ENCODE measurements at regions not wholly inside any gene's neighbourhood (a gene's known extent, or its start where the extent isn't known, plus 50 kb on each side); places are given as distances from the start of the nearest gene placed in this dataset.

DNA sequence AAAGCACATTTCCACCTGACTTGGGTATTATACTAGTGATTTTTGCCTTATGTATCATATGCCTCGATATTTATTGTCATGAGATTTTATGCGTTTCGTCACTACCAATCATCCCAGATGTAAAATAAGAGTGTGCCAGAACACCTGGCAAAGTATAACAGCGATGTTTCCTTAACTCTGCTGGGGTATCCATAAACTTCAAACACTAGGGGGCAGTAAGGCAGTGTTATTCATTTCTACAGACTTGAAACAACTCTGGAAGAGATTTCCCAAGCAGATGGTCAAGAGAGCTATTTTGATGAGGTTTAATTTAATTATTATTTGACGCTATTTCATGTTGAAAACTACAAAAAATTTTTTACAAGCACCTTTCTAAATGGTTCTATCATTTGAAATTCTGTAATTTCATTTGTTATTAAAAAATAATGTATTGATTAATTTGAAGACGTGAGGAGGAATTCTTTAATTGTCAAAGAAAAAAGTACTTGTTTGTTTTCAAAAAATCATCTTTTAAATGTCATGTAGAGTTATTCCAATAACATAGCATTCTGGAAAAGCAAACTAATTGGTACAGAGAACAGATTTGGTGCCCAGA lies 388.5 kb upstream of the CTNND2 start:
- no peak for TF ChIP-seq POLR2A (IDR thresholded peaks at IDR 0.05)
- TF ChIP-seq, protein P1, sequence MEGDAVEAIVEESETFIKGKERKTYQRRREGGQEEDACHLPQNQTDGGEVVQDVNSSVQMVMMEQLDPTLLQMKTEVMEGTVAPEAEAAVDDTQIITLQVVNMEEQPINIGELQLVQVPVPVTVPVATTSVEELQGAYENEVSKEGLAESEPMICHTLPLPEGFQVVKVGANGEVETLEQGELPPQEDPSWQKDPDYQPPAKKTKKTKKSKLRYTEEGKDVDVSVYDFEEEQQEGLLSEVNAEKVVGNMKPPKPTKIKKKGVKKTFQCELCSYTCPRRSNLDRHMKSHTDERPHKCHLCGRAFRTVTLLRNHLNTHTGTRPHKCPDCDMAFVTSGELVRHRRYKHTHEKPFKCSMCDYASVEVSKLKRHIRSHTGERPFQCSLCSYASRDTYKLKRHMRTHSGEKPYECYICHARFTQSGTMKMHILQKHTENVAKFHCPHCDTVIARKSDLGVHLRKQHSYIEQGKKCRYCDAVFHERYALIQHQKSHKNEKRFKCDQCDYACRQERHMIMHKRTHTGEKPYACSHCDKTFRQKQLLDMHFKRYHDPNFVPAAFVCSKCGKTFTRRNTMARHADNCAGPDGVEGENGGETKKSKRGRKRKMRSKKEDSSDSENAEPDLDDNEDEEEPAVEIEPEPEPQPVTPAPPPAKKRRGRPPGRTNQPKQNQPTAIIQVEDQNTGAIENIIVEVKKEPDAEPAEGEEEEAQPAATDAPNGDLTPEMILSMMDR (IDR thresholded peaks at IDR 0.05), result no peak
